Right forelimb (tissue), 1 donor: ENCODE measurements at regions not wholly inside any gene's neighbourhood (a gene's known extent, or its start where the extent isn't known, plus 50 kb on each side); places are given as distances from the start of the nearest gene placed in this dataset.
A peak's percentile ranks its signal among the peaks of the same experiment; 100 is the strongest.

Experiments used
- DNase-seq: peaks from one replicate; pipeline ENCODE4 v3.0.0-alpha.2; 2018

DNA sequence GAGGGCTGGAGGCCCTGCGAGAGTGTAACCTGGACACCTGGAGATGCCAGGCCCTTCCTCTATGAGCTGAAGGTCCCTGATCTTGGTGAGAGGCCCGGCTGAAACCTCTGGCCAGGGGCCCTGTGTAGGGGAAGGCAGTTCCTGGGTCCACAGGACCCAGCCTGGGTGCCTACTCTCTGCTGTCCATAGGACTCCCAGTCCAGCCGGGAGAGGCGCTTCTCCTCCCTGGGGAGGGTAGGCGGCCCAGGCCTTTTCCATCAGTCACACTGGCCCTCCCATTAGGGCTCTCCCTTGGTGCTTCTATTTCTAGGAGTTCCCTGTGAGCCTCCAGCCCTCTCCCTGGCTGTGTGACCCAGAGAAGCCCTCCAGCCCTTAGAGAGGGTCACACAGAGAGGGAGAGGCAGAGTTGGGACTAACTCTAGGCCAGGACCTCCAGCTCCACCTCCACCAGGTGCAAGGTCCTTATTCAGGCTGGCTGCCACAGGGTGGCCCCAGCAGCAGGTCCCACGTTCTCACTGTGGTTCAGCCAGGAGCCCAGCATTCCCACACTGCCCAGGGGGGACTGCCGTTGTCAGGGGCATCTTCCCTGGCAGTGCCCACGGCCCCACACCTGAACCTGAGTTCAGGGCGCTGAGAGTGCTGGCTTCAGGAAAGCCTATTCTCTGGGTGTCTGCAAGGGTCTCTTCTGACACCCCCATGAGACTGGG is 146.8 kb downstream of the SMAD6 start:
- DNase-seq, result peak; percentile 42

GRCh38 chr15:66849393-66849745 is 147.3 kb downstream of the SMAD6 start:
- DNase-seq, result no peak

DNA sequence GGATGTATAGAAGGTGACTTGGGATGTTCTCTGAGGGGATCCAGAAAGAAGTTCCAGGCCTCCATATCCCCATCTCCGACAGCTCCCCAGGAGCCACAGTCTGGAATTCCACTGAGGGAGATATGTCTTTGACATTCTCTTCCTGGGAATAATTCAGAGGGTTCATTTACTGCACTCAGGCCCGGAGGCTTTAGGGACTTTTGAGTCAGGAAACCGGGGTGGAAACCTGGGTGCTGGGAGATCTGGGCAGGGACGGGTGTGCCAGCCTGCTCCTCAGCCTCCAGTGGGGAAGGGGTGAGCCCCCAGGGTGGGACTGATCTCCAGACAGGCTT is 147.7 kb downstream of the SMAD6 start:
- no peak for DNase-seq

DNA sequence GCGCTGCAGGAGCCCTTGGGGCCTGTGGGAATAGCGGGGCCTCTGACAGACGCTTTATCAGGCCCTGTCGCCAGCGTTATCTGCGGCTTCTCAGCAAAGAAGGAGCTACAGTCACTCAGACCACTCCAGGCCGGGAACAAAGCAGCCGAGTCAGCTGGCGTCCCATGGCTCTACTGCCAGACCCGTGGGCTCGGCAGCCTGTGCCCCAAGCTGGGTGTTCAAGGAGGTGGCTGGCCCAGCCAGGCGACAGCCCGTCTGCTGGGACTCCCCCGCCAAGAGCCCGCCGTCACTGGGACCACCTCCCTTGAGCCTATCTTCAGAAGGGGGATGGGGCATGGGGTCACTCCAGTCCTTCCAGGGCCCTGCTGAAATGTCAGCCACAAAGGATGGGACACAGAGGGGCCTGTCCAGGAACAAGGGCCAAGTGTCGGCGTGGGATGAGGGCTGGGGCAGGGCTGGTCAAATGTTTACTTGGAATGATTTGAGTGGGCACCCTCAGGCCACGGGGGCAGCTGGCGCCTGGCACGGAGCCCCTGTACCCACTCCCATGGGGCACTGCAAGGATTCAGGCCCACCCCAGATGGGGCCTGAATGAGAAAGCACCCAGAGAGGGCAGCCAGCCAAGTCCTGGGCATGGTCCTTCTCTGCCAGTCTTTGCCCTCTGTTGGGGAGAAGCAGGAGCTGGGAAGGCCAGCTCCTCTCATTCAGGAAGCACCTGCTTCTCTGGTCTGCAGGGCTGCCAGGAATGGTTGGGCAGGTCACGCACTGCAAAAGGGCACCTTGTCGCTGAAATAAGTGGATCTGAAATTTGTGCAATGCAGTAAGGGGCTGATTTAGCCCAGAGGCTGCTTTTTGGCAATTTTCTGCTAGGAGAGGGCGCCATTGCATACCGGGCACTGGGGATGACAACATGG is 148.3 kb downstream of the SMAD6 start:
- DNase-seq, result peak; percentile 42

DNA sequence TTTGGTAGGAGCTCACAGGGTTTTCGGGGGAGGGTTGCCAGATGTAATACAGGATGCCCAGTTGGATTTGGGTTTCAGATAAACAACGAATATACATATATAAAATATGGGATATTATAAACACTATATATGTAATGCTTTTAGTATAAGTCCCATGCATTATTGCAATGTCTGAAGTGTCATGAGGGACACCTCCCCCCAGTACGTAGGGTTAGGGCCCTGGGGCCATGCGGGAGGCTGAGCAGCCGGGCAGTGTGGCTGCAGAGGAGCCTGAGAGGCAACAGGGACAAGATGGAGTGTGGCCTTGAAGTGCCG is 148.9 kb downstream of the SMAD6 start:
- no peak for DNase-seq

- DNase-seq, result peak; percentile 91
Measured at GRCh38 chr15:66851311-66852063, 149.5 kb downstream of the SMAD6 start.

GRCh38 chr15:66852064-66852905 is 150.2 kb downstream of the SMAD6 start:
- DNase-seq, result no peak

- DNase-seq, result no peak
Measured at GRCh38 chr15:66854012-66854965, 152.3 kb downstream of the SMAD6 start.

GRCh38 chr15:66855041-66855440 is 153.0 kb downstream of the SMAD6 start:
- DNase-seq, result no peak

DNA sequence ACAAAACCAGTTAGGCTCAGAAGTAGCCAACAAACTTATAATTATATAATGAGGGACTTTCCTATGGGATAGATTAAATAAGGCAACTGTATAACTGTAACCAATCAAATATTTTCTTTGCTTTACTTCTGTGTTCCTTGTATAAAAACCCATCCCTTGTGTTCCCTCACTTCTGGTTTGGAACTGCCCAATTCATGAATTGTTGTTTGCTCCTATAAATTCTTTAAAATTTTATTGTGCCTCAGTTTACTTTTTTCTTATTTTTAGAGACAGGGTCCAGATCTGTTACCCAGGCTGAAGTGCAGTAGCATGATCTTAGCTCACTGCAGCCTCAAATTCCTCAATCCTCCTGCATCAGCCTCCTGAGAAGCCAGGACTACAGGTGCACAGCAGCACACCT is 155.7 kb downstream of the SMAD6 start:
- no peak for DNase-seq

DNA sequence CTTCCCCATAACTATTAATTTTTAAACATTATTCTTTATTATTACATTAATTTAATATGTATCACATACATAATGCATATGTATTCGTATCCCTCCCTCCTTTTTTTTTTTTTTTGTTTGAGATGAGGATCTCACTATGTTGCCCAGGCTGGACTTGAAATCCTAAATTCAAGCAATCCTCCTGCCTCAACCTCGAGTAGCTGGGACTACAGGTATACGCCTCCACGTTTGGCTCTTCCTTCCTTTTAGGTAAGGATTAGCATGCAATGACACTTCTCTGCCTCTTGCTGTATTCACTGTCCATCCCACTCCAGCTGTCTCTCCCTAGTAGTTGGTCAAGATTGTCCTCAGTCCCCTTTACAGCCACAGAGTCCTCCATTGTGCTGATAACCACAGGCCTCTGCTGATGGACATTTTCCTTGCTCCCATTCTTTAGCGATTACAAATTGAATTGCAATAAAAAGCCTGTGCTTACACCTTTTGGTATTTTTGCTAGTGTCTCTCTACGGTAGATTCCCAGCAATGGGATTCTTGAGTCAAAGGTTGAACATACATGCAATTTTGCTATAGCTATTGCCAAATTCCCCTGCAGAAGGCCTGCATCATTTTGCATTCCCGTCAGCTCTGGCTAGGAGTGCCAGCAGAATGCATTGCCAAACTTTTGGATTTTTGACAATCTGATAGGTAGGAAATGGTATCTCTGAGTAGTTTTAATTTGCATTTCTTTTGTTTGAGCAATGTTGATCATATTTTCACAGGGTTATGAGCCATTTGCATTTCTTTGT is 156.6 kb downstream of the SMAD6 start:
- DNase-seq, result no peak

- no peak for DNase-seq
Measured at GRCh38 chr15:66859688-66860253, 157.7 kb downstream of the SMAD6 start.

DNA sequence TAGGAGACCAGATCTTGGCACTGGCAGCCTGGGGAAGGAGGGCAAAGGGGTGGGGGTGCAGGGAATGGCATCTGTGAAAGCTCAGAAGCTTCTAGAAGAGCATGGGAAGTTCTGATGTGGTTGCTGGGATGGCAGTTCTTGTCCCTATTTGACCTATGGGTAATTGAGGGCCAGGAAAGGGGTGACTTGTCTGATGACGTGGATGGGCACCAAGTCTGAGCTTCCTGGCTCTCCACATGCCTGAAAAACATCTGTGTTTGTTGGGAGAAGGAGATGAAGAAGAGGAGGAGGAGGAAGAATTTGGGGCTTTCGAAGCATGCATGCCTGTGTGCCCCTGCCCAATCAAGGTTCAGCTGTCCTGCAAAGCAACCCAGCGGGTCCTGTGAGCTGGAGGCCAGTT is 158.8 kb downstream of the SMAD6 start:
- DNase-seq, result peak; percentile 41

- no peak for DNase-seq
Measured at GRCh38 chr15:66862111-66862939, 160.3 kb downstream of the SMAD6 start.

DNA sequence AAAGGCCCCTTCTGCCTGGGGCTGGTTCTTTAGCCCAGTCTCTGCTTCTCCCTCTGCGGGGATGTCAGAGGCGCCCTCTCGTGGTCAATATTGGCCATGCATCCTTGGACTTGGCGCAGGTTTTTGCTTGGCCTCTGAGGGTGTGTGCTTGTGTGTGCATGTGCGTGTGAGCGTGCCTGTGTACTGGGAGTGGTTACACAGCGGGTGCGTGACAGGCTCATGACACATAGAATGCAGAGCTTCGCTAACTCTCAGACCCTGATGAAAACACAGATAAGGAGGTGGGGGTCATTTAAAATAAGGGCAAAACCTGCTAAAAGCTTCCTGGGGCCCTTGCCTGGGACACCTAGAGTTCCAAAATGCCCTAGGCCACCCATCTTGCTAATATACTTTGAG is 160.9 kb downstream of the SMAD6 start:
- peak; percentile 90 for DNase-seq

DNA sequence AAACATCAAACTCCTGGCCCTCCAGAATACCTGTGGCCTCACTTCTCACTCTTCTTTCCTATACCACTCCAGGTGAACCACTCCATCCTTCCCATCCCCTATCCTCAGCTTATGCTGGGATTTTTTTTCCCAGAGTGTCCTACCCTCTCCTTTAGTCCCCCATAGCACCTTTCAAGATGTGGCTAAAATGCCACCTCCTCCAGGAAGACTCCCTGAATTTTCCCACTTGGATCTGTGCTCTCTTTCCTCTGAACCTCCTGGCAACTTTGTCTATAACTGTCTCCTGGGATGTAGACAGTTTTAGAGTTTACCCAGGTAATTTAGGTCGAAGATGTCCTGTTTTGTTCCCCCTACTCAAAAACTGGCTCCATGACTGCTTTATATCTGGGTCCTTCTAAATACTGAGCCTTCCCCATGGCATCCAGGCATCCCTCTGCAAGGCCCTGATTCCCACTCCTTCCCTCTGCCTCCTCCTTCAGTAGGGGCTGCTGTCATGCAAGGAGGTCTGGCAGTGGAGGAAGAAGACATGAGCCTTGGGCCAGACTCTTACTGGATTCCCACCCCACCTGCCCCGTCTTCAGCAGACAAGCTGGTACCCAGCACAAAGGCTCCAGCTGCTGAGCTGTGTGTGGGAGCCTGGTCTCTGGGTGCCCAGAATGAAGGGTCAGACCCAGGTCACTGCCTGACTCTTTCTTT is 161.5 kb downstream of the SMAD6 start:
- no peak for DNase-seq

GRCh38 chr15:66864086-66864830 is 162.2 kb downstream of the SMAD6 start:
- no peak for DNase-seq

DNA sequence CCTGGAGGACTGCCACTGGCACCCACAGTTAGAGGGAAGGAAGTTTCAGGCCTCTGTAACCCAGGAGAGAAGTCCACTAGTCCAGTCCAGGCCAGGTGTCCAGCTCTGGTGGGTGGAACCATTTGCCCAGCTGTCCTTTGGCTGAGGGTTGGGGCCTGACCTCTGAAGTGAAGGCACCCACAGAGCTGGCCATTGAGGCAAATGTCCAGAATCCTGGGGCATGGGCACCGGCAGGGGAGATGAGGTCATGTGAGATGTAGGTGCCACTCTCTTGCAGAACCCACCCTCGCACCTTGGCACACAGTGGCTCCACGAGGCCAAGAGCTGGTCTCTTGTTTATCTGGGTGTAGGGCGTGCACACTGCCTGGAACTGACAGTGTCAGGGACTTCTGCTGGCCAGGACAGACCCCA is 162.8 kb downstream of the SMAD6 start:
- DNase-seq, result no peak
